Renal cortex interstitium (tissue), 11 donors: ENCODE measurements at regions not wholly inside any gene's neighbourhood (a gene's known extent, or its start where the extent isn't known, plus 50 kb on each side); places are given as distances from the start of the nearest gene placed in this dataset.
"Not testable (repeated sequence)": the region's sequence is repeated elsewhere in the genome, so short reads cannot be mapped to it uniquely, and the experiment has no call there.

Source experiments
- DNase-seq, 11 donors: peaks; one replicate each; pipeline ENCODE4 v3.0.0-alpha.2; 2013; ENCODE audit warnings: low read depth in 9 of 11, low spot score in 4 of 11; ENCODE audit errors: extremely low read depth in 1 of 11

GRCh38 chr1:221212926-221213325, 333.7 kb downstream of the HLX start:
- no peak for DNase-seq

GRCh38 chr1:221217029-221217428, 337.8 kb downstream of the HLX start:
- DNase-seq = peak in 1 of 11 donors; percentile 29

DNA sequence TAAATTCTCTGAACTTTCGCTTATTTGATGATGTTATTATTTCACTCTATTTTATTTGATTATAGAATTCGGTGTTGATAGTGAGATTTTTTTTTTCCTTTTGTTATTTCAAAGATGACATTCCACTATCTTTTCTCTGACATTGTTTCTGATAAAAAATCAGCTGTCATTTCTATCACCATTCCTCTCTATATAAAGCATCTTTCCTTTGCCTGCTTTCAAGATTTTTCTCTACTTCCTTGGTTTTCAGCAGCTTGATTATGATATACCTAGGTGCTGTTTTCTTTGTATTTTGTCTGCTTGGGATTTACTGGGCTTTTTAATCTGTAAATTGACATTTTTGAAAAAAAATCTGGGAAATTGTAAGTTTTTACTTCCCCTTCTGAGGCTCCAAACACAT, 344.0 kb downstream of the HLX start:
- DNase-seq = no peak

DNA sequence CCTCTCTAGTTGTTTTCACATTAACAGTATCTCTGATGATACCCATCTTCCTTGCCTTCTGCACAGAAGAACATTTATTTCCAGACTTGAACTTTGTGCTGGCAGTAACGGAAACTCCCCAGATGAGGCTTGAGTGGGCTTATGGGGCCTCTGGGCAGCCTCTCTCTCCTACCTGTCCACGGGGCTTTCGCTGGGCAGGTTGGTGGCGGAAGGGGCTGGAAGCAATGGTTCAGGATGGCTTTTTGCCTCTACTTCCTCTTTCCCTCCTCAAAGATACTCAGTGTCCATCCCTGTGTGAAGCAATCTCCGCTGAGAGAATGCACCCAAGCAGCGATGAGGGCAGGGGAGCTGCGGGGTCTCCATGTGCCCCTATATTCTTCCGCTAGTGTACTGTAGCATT, 348.2 kb downstream of the HLX start:
- DNase-seq = no peak

DNA sequence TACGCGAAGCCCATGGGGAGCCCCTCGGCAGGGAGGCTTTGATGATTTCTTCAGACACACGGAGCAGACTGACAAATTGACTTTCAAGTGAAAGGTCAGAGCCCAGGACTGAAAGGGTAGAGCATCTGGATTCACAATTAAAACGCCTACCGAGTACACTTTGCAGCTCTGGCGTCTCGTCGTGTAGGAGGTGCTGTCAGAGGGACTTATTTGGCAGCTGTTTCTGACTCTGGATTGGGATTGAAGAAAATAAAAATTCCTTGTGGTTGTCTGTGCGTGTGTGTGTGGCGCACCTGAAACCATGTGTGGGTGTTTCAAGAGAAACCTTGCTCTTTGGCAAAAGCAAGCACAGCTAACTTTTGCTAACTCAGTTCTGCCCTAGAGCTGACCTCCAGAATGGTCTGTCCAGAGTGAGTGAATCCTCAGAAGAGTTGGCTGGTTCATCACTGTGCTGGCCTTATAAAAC, 348.7 kb downstream of the HLX start:
- no peak for DNase-seq

DNA sequence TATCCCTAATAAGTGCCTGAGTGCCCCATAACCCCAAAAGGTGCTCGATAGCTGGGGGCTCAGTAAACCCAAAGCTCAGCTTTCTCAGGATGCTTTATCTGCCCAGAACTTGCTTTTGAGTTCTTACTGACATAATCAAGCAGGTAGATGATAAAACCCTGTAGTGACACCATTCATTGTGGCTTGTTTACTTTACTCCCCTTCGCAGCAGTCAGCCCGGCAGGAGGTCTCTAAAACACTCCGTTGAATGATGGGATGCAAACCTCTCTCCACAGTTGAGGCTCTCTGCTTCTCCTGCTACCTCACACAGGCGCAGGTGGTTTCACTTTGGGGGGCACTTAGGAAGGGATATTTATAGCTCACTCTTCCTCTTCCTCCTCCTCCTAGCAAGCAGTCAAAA, 349.4 kb downstream of the HLX start:
- DNase-seq = no peak

DNA sequence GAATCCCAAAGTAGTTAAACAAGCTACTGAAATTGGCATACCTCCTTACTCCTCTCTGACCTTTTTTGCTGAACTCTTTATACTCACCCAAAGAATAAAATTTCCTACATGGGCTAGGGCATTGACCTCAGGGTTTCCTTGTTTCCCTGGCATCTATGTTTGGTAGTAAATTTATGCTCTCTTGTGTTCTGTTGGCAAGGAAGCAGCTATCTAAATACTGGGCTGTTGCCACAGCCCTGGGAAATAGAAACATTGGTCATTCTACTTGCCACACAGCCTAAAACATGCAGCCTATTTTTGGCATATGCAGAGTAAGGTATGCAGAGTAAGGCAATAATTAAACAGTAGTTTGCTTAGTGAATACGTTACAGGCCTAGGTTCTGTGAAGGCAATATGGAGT, 351.4 kb downstream of the HLX start:
- DNase-seq = no peak

- DNase-seq = no peak
These were observed 355.5 kb downstream of the HLX start for GRCh38 chr1:221234791-221235190.

DNA sequence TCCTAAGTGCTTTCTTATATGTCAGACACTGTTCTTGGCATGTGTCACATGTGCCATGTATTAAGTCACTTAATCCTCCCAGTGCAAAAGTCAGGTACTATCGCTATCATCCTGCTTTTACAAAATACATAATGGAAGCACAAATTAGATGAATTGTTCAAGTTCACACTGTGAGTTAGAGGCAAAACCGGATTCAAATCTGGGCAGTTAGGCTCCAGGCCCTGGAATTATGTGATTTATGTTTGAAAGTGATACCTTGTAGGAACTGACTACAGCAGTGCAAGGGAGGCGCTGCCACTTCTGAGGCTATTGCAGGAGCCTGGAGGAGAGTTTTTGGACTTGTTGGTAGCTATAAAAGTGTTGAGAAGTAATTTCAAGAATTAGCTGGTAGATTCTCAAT, 358.3 kb downstream of the HLX start:
- DNase-seq = no peak

DNA sequence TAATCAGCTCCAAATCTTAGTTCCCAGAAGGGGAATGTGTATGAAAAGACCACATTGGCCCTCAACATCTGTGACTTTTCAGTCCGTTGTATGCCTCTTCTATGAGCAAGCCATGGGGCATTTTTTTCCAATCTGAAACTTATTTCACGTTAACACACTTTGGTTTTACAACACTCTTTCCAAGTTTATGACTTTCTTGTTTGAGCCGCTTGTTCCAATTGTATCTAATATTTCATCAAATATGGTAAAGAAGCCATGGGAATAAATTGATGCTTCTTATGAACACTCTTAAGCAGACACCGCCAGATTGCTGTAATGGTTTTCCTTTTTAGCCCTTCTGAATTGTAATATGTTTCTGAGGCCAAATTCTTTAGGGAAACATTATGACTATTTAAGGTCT, 359.9 kb downstream of the HLX start:
- DNase-seq = no peak

- no peak for DNase-seq
These were observed 360.5 kb downstream of the HLX start for GRCh38 chr1:221239792-221240191.

GRCh38 chr1:221240690-221241089, 361.4 kb downstream of the HLX start:
- DNase-seq = no peak

DNA sequence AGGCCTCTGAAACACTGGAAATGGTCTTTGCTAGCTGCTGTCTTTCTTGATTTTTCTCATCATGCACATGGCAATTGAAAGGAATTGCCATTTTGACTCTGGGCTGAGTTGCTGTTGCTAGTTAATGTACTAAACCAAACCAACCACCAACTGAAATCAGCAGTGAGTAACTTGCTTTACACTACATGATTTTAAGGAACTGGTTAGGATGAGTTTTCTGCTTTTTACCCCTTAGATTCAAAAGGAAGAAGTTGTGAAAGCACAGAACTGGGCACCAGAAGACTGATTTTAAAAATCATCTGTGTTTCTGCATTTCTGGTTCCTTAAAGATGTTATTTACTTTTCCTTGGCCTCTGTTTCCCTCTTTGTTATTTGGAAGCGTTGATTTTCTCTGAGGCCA, 361.9 kb downstream of the HLX start:
- no peak for DNase-seq

GRCh38 chr1:221241592-221241991, 362.3 kb downstream of the HLX start:
- no peak for DNase-seq

- no peak for DNase-seq
These were observed 366.8 kb downstream of the HLX start for GRCh38 chr1:221246067-221246466.

DNA sequence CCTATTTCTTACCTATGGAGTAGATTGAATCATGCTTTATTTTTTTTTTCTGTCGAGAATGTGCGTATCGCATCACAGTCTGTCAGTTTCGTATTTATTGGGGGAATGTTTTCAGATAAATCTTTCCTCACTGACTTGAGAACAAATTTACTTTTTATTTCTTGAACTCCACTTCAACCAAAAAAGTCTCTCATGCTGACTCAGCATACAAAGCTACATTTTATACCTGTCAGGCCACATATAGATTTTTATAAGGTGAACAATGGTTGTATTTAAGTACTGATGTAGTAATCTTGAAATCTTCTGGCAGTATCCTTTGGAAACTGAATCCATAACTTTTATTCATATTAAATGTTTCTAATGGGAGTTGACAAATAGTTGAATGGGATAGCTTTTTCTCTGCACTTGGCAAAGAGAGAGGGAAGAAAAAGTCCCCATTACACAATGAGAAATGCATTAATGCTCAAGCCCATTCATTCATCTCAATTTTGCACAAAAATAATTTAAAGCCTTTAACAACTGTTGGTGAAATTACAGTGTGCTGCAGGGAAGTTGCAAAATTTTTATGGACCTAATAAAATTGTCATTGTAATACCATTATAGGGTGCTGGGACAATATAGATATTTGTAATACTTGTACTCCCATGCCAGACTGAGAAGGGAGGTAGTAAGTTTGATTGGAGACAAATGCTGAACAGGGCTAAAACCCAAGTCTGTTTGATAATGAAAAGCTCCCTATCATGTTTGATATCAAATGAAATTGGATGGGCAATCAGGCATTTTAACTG, 367.6 kb downstream of the HLX start:
- no peak for DNase-seq

GRCh38 chr1:221251580-221251979, 372.3 kb downstream of the HLX start:
- no peak for DNase-seq

DNA sequence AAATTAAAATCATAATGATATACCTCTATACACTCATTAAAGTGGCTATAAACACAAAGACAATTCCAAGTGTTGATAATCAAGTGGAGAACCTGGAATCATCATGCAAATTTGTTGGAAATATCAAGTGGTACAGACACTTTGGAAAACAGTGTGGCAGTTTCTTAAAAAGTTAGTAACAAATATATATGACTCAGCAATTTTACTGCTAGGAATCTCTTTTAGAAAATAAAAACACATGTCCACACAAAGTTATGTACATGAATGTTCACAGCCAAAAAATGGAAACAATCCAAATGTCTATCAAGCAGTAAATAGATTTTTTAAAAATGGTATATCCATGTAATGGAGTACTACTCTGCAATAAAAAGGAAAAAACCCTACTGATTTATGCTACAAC, 375.6 kb downstream of the HLX start:
- DNase-seq = no peak

GRCh38 chr1:221256773-221257172, 377.5 kb downstream of the HLX start:
- DNase-seq = no peak

DNA sequence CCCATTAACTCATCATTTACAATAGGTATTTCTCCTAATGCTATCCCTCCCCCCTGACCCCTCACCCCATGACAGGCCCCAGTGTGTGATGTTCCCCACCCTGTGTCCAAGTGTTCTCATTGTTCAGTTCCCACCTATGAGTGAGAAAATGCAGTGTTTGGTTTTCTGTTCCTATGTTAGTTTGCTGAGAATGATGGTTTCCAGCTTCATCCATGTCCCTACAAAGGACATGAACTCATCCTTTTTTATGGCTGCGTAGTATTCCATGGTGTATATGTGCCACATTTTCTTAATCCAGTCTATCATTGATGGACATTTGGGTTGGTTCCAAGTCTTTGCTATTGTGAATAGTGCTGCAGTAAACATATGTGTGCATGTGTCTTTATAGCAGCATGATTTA, 378.3 kb downstream of the HLX start:
- DNase-seq = not testable (repeated sequence)

- not testable (repeated sequence) for DNase-seq
These were observed 383.4 kb downstream of the HLX start for GRCh38 chr1:221262677-221263076.
